Activated CD4-positive, alpha-beta T cell treated with anti-CD3 and anti-CD28 coated beads for 4 hours (primary cell): ENCODE measurements at regions not wholly inside any gene's neighbourhood (a gene's known extent, or its start where the extent isn't known, plus 50 kb on each side); places are given as distances from the start of the nearest gene placed in this dataset.

Experiments used
- DNase-seq, 2 donors: peaks; one replicate each; pipeline ENCODE4 v3.0.0-alpha.2; 2020

DNA sequence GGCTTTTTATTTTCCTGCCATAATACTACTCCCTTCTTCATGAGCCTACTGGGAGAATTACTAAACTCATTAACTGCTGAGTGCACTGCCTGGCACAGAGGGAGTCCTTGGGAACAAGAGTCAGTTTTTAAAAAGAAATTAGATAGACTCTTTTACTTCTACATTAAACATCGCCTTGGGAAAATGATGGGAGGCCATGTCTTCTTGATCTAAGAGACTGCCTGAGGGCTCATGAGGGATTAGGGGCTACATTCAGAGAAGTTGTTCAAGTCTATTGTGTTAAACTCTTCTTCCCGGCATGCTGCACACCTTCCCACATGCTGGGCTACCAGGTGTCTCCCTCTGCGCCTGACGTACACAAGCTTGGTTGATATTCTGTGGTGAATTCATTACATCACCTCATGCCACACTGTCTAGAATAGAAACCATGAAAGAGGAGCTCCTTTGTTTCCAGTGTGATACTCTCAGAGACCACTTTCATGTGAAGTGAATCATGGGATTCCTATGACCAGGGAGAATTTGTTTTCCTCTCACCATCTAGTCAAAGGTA lies 1422.3 kb downstream of the AACS start:
- no peak for DNase-seq

DNA sequence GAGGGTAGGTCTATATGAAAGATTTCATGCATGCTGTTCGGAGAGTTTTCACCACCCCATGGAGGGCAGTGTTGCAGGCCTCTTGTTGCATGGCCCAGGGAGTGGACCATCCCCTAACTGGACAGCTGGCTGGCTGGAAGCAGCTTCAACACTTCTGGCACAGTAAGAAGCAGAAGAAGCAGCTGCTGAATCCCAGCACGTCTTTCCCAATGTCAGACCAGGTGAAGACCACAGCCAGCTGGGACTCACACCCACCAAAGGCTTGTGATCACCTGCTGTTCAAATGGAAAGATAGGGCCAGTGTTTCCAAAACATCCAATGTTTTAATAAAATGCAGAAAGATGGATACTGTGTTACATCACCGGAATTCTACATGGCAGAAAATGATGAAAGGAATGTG lies 1423.6 kb downstream of the AACS start:
- DNase-seq: no peak

DNA sequence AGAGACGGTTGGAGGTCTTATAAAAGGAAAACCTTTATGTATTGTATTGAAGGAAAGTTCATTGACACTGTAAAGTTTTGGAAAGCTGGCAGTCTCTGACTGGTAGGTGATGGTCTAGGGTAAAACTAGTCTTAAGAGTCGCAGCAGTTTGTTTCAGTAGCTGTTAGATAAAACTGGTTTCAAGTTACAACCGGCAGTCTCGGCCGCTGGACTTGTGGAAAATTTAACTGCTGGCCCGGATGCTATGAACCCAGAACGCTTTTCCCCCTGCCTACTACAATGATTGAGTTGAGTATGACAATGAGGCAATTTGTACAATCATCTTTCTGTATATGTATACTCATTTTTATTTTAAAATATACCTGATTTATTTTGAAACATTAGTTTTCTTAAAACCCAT lies 1426.9 kb downstream of the AACS start:
- no peak for DNase-seq

- DNase-seq: no peak
Observed at GRCh38 chr12:126493366-126494108, 1428.3 kb downstream of the AACS start.

GRCh38 chr12:126496201-126496600 lies 1431.0 kb downstream of the AACS start:
- no peak for DNase-seq

DNA sequence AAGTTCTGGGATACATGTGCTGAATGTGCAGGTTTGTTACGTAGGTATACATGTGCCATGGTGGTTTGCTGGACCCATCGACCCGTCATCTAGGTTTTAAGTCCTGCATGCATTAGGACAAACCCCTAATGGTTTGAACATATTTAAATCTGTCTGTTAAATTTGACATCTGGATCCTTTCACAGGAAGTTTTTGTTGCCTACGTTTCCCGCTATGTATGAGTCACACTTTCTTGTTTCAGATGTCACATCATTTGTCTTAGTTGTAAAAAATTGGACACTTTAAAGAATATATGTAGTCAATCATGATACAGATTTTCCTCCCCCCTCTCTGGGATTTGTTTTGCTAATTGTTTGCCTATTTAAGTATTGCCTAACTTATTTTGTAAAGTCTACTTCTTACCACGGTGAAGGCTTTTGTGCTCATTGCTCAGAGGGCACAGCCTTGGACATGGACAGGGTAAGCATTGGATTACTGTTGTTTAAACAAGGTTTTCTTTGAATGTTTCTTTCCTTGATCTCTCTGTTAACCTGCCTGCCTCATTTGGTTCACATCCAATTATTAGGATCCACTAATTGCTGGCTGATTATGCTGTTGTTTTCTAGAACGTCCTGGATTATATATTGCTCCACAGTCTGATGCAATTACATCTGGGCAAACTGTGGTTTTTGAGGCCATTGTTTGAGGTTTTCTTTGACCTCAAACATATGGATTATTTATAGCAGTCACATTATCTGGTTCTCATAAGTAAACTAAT lies 1441.4 kb downstream of the AACS start:
- no peak for DNase-seq

GRCh38 chr12:126507231-126507630 lies 1442.0 kb downstream of the AACS start:
- no peak for DNase-seq

- no peak for DNase-seq
Observed at GRCh38 chr12:126509572-126509971, 1444.3 kb downstream of the AACS start.

GRCh38 chr12:126510630-126511029 lies 1445.4 kb downstream of the AACS start:
- DNase-seq: no peak

DNA sequence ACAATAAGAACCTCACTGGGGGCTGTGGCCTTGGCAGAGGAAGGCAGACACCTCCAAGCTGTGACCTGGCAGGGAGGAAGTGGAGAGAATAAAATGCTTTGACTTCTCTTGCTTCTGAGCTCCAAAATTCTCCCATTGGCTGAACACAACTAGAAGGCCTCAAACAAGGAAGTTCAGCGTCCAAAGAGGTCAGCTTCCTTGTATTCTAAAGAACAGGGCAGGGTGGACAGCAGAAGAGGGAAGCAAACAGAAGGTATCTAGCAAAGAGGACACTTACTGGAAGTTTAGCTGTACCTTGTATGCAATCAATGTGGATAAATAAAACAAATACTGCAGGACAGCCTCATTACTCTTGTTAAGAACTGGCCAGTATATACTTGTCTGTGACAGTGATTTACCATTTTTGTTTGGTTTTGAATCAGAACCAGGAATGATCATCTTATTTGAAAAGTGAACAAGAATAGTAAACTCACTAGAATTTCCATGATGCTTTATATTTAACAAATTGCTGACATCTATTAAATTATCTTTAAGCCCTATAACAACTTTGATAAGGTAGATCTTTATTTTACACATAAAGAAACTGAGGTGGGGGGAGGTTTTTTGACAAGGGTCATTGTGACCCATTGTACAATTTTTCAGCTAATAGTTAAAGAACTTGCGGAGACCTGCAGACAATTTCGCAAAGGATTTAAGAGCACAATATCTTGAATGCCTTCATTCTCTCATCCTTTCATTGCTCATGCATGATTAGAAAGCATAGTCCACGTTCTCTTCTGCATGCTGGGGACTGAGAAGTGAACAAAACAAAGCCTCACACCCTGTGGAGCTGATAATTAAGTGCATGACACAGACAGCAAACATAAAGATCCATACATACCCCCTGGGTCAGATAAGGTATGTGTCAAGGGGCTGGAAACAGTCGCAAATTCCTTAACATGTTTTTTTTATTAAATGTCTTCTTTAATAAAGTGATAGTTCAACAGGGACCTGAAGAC lies 1448.0 kb downstream of the AACS start:
- no peak for DNase-seq

DNA sequence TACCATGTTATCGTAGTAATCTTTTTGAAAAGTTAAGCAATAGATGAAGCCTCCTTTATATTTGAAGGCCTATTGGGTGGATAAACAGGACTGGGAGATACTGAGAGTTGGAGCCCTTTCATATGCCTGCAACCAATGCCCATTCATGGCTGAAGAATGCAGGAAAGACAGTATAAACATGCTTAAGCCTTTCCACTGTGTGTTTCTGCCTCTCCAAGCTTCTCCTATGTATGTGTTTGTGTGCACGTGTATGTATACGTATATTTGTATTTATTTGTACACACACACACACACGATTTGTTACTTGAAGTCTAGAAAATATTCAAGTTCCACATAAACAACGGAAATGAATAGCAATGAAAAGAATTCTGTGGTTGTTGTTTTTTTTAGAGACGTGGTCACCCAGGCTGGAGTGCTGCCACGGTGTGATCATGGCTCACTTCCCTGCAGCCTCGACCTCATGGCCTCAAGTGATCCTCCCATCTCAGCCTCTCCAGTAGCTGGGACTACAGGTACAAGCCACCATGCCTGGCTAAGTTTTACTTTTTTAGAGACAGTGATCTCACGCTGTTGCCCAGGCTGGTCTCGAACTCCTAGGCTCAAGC lies 1453.5 kb downstream of the AACS start:
- no peak for DNase-seq

DNA sequence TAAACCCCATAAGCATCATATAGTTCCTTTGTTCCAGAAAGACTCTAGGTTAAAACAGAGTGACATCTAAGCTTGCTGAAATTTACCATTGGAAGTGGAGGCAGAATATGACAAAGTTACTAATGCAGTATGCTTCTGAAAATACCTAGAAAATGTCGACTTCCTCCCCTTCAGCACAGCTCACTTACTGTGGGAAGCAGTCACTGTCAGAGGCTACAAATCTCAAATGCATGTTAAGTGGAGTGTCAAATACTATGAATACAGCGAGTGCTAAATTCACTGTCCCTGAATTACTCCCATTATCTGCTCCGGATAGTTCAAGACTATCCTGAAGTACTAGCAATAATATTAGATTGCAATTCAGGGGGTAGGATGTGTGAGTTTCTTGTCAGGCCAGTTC lies 1454.6 kb downstream of the AACS start:
- no peak for DNase-seq

DNA sequence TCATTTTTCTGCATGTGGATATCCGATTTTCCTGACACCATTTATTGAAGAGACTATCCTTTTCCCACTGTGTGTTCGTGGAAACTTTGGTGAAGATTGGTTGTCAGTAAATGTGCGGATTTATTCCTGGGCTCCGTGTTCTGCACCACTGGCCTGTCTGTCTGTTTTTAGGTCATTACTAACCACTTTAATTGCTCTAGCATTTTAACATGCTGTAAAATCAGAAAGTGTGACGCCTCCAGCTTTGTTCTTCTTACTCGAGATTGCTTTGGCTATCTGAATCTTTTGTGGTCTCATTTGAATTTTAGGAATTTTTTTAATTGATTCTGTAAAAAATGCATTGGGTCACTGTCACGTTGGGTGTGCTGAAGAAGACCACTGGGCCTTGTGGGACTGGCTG lies 1458.7 kb downstream of the AACS start:
- DNase-seq: no peak

- DNase-seq: no peak
Observed at GRCh38 chr12:126534495-126534894, 1469.3 kb downstream of the AACS start.

DNA sequence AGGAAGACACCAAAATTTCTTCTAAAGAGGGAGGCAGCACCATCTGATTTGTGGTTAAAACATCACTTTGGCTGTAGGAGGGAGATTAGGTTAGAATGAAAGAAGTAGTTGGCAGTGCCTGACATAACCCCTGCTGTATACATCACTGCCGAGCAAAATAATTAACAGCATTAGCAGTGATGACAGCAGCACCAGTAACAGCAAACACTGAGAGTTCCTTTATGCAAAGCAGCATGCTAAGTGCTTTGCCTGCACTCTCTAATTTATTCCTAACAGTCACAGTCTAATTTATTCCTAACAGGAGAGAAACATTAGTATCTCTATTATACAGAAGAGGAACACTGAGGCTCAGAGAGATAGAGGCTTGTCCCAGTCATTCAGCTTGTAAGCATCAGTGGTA lies 1469.7 kb downstream of the AACS start:
- no peak for DNase-seq

DNA sequence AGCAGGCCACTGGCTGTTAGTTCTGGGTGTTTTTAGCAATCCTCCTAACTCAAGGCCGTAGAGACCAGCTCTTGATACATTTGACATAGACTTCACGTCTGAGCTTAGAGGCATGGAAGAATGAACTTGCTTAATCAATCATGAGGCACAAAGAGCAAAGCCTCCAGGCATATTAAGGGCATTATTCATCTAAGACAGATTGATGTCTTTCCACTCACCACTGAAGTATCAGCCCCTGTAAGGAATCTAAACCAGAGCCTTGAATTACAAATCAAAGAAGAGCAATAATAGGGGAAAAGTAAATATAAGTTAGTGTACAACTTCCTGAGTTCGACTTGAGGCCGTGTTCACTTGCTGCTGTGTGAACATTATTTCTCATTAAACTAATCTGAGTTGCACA lies 1470.7 kb downstream of the AACS start:
- DNase-seq: no peak

DNA sequence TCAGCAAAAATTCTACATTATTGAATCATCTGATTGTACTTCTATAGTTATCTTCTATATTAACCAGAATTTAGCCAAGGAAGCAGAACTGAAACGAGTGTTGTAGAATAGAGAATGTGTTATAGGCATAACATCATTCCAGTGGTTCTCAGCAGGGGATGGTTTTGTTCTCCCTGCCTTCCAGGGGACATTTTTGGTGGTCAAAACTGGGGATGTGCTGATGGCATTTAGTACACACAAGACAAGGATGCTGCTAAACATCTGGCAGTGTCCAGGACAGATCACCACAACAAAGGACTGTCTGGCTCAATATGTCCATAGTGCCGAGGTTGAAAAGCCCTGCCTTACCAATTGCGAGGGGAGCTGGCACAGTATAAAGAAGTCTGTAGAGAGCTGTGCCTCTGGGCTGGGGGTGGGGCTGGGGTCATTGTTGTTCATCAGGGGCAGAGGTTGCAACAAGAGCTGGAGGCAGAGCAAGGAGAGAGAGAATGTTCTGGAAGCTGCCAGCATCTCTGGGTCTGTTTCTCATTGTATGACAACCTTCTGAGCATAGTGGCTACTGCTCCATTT lies 1472.8 kb downstream of the AACS start:
- no peak for DNase-seq

DNA sequence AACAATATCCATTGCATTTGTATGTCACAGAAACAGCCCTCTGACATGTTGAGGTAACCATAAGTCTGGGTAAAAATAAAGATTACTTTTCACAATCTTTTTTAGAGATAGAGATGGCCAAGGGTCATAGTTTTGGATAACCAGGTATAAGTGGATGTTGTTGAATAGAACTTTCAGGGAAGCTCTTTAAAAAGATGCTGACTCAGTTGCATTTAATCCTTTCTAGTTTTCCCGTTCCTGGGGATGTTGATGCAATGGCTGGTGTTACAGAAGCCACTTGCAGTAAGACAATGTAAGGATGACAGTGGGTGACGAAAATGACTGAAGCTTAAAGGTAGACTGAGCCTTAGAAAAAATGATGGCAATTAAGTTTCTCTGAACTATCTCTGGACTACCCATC lies 1473.7 kb downstream of the AACS start:
- DNase-seq: no peak

- no peak for DNase-seq
Observed at GRCh38 chr12:126545411-126545810, 1480.2 kb downstream of the AACS start.

- no peak for DNase-seq
Observed at GRCh38 chr12:126547905-126548304, 1482.7 kb downstream of the AACS start.

DNA sequence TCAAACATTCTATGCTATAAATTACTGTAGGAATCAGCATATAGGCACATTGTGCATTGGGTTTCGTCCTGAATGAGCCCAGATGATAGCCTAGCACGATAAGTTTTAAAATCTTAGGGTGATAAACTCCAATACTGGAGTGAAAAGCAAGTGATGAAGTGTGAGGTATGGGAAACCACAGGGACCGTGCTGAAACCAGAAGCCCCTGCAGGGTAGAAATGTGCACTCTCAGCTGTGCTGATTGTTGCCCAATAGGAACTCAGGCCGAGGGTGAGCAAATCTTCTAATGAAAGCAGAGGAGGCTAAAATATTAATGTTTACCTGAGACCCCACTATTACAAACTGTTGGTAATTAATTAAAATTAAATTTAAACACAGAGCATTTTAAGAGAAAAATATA lies 1486.6 kb downstream of the AACS start:
- DNase-seq: no peak

DNA sequence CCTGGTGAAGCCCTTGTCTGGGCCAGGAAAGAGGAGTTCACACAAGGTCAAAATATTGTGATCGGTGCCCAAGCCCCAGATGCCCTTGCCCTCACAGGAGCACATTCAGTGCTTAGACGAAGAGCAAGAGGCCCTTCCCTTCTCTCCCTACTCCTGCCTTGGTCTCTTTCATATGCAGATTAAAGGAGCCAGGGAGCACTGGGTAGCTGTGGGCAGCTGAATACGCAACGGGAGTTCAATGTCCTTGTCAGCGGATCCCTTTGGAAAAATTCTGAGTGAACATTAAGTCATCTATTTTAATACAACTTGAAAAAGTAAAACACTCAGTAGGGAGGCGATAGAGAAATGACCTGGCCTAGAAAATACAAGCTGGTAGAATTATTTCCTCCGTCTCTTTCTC lies 1489.4 kb downstream of the AACS start:
- no peak for DNase-seq
